Muscle layer of duodenum (tissue), 2 donors: ENCODE measurements at regions not wholly inside any gene's neighbourhood (a gene's known extent, or its start where the extent isn't known, plus 50 kb on each side); places are given as distances from the start of the nearest gene placed in this dataset.

Source experiments
- H3K27ac ChIP-seq: one replicate; pipeline ENCODE4 v1.7.0; 2013; ENCODE audit warnings: mild to moderate bottlenecking, low read length
- H3K27me3 ChIP-seq: one replicate; pipeline ENCODE4 v1.7.0; 2013; ENCODE audit warnings: low read depth, mild to moderate bottlenecking, control low read depth, low read length
- H3K36me3 ChIP-seq, 2 donors: one replicate each; pipeline ENCODE4 v1.7.0; 2013; ENCODE audit warnings: low read length in 2 of 2, control low read depth in 1 of 2, mild to moderate bottlenecking in 1 of 2; ENCODE audit not compliant: insufficient read depth in 2 of 2, control insufficient read depth in 1 of 2
- H3K4me1 ChIP-seq, 2 donors: one replicate each; pipeline ENCODE4 v1.7.0; 2013; ENCODE audit warnings: low read length in 2 of 2, mild to moderate bottlenecking in 2 of 2, control low read depth in 1 of 2, moderate library complexity in 1 of 2; ENCODE audit not compliant: insufficient read depth in 2 of 2, control insufficient read depth in 1 of 2
- H3K4me3 ChIP-seq, 2 donors: one replicate each; pipeline ENCODE4 v1.7.0; 2013; ENCODE audit warnings: low read length in 2 of 2, low read depth in 1 of 2, mild to moderate bottlenecking in 1 of 2
- H3K9me3 ChIP-seq, 2 donors: one replicate each; pipeline ENCODE4 v1.7.0; 2013; ENCODE audit warnings: low read length in 2 of 2, control low read depth in 1 of 2, mild to moderate bottlenecking in 1 of 2; ENCODE audit not compliant: control insufficient read depth in 1 of 2
- donor health status: healthy.

GRCh38 chr13:87872813-87873212 is 201.6 kb downstream of the SLITRK5 start:
- Histone ChIP-seq H3K27ac (no peak overlapping the region), H3K36me3 (no peaks in the 10 kb centered on the region), H3K4me1 (no peaks in the 10 kb centered on the region), H3K4me3 (no peak overlapping the region), H3K9me3 (no peaks in the 10 kb centered on the region), H3K27me3 (no peaks in the 10 kb centered on the region)

- H3K27ac ChIP-seq = no peak overlapping the region
- no peak overlapping the region for H3K4me3 ChIP-seq
These were observed 206.3 kb downstream of the SLITRK5 start for GRCh38 chr13:87877477-87877876.

DNA sequence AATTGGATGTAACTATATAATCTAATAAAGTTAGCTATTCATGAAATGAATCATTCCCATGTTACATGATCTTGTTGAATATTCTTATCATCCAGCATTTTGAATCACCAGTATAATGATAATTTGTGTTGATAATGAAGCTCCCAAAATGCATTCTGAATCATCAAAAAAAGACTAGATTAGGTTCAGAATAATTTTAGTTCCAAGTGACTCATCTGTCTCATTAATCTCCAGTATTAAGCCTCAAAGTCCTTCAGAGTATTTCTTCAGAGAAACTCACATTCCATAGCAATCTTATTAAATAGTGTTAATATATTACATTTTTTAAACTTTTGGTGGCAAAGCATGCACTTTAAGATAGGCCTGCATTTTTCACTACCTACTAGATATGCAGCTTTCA is 207.5 kb downstream of the SLITRK5 start:
- no peak overlapping the region for H3K4me3 ChIP-seq
- no peaks in the 10 kb centered on the region for H3K4me1 ChIP-seq
- no peaks in the 10 kb centered on the region for H3K36me3 ChIP-seq
- H3K27me3 ChIP-seq = no peaks in the 10 kb centered on the region
- H3K9me3 ChIP-seq = no peaks in the 10 kb centered on the region
- H3K27ac ChIP-seq = no peak overlapping the region

More at GRCh38 chr13:87877477-87877876, 206.3 kb downstream of the SLITRK5 start:
- Histone ChIP-seq H3K27me3 (no peaks in the 10 kb centered on the region), H3K36me3 (no peaks in the 10 kb centered on the region), H3K4me1 (no peaks in the 10 kb centered on the region), H3K9me3 (no peaks in the 10 kb centered on the region)

DNA sequence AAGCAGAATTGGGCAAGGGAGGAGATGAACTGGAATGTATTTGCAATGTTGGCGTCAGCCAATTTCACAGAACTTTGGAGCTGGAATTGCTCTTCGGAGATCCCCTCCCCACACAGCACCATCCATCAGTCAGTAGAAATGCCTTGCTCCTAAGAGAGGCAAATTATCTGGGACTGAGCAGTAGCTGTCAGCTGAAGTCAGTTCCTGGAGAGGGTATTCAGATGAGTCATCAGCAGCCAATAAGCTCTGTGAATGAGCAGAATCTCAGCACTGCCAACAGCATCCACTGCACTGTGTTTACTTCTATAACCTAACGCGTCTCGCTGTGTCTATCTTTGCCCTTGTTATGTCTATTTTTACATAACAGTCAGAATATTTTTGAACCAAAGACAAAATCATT is 213.7 kb downstream of the SLITRK5 start:
- H3K4me3 ChIP-seq = no peak overlapping the region
- no peaks in the 10 kb centered on the region for H3K36me3 ChIP-seq
- H3K27me3 ChIP-seq = no peaks in the 10 kb centered on the region
- no peaks in the 10 kb centered on the region for H3K4me1 ChIP-seq
- H3K9me3 ChIP-seq = no peaks in the 10 kb centered on the region
- H3K27ac ChIP-seq = no peak overlapping the region

DNA sequence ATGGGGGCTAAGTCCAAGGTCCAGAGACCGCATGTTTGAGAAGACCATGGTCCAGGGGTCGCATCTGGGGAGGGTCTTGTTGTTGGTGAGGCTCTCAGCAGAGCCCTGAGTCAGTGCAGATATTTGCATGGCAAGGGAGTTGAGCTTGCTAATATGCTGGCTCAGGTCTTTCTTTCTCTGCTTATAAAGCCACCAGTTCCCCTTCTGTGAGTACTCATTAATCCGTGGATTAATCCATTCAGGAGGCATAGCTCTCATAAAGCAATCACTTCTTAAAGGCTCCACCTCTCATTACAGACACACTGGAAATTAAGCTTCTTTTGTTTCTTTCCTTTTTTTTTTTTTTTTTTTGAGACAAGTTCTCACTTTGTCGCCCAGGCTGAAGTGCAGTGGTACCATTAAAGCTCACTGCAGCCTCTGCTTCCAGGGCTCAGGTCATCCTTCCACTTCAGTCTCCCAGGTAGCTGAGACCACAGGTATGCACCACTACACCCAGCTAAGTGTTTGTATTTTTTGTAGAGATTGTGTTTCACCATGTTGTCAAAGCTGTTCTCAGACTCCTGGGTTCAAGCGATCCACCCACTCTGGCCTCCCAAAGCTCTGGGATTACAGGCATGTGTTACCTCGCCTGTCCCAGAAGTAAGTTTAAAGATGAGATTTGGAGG is 216.4 kb downstream of the SLITRK5 start:
- Histone ChIP-seq H3K27ac (no peak overlapping the region), H3K36me3 (no peaks in the 10 kb centered on the region), H3K4me3 (no peak overlapping the region)

DNA sequence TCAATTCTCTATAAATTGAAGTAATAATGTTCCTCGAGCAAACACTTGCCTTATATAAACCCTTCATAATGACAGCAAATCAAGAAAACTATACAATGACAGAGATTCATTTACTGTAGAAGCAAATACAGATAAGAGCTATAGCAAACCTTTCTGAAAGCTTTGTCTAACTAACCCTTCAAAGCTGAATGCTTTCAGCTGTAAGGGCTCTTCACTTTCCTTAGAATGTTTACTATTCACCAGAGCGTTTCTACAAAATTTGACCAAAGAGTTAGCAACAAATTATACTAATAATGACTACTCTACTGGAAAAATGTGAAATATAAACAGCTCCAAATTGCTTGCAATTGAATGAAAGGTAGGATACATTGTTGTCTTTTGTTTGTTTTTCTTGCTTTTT is 218.1 kb downstream of the SLITRK5 start:
- Histone ChIP-seq H3K36me3 (no peaks in the 10 kb centered on the region), H3K27ac (no peak overlapping the region), H3K27me3 (no peaks in the 10 kb centered on the region), H3K4me3 (no peak overlapping the region), H3K4me1 (no peaks in the 10 kb centered on the region), H3K9me3 (peaks cover 0 to 6% of the 10 kb centered on the region in 2 donors)

More for the DNA sequence above, 216.4 kb downstream of the SLITRK5 start:
- Histone ChIP-seq H3K27me3 (no peaks in the 10 kb centered on the region), H3K4me1 (no peaks in the 10 kb centered on the region), H3K9me3 (peaks cover 0 to 6% of the 10 kb centered on the region in 2 donors)

GRCh38 chr13:87893186-87893585 is 222.0 kb downstream of the SLITRK5 start:
- Histone ChIP-seq H3K27ac (no peak overlapping the region), H3K27me3 (no peaks in the 10 kb centered on the region), H3K4me1 (no peaks in the 10 kb centered on the region), H3K4me3 (no peak overlapping the region), H3K36me3 (no peaks in the 10 kb centered on the region), H3K9me3 (peaks cover 0 to 6% of the 10 kb centered on the region in 2 donors)

DNA sequence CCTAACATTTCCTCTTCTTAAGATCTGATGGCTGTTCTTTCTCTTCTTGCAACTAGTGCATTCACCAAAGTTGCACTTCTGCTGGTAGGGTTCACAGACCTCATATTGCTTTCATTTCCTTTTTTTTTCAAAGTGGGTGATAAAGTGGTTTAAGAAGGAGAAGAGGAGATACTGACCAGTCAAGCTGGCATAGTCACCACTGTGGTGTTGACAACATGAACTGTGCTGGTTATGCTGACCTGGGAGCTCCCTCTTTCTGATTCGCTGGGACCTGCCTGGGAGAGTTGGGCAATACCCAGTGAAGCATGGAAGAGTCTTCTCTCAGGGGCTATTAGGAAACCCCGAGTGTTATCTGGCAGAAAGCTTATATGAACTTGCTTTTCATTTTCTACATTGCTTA is 222.9 kb downstream of the SLITRK5 start:
- Histone ChIP-seq H3K36me3 (no peaks in the 10 kb centered on the region), H3K4me1 (no peaks in the 10 kb centered on the region), H3K27ac (no peak overlapping the region), H3K4me3 (no peak overlapping the region), H3K27me3 (no peaks in the 10 kb centered on the region), H3K9me3 (peaks cover 0 to 6% of the 10 kb centered on the region in 2 donors)

DNA sequence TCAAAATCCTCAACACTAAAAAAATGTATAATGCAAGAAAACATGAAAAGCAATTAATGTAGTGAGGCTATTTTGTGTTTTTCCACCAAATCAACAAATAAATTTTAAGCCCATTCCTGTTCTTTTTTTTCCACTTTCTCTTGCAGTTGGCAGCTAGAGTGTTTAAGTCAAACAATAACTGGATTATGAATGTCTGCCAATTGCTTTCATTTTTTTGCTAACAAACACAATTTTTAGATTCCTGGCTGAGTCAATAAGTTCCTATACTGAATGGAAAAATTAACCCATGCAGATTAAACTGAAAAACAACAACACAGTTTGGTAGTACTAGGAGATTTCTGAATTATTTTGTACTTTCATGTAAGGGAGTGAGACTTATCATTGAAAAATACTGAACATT is 232.4 kb downstream of the SLITRK5 start:
- no peak overlapping the region for H3K4me3 ChIP-seq

GRCh38 chr13:87906411-87906810 is 235.2 kb downstream of the SLITRK5 start:
- no peak overlapping the region for H3K27ac ChIP-seq
- H3K4me1 ChIP-seq = no peaks in the 10 kb centered on the region
- H3K9me3 ChIP-seq = no peaks in the 10 kb centered on the region
- no peaks in the 10 kb centered on the region for H3K36me3 ChIP-seq
- H3K27me3 ChIP-seq = no peaks in the 10 kb centered on the region
- H3K4me3 ChIP-seq = no peak overlapping the region

More for the DNA sequence above, 232.4 kb downstream of the SLITRK5 start:
- Histone ChIP-seq H3K4me1 (no peaks in the 10 kb centered on the region), H3K27me3 (no peaks in the 10 kb centered on the region), H3K36me3 (no peaks in the 10 kb centered on the region), H3K27ac (no peak overlapping the region), H3K9me3 (no peaks in the 10 kb centered on the region)

GRCh38 chr13:87907202-87907601 is 236.0 kb downstream of the SLITRK5 start:
- Histone ChIP-seq H3K9me3 (no peaks in the 10 kb centered on the region), H3K27ac (no peak overlapping the region), H3K27me3 (no peaks in the 10 kb centered on the region), H3K36me3 (no peaks in the 10 kb centered on the region), H3K4me1 (no peaks in the 10 kb centered on the region), H3K4me3 (no peak overlapping the region)

DNA sequence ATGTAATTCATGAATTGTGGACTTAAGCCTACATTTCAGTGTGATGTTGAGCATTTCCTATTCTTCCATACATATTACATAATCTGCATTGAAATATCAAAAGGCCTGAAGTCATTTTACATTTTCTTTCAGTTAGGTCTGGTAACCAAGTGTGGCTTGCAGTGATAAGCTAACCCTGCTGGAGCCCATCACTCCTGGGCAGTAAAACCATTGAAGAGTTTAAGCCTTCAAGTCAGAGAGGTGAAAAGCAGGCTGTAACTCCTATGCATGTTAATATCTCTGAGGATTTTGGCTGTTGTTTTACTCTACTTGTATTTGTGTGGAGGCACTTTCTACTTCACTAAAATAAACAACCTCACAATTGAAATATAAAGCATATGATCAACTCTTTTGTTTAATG is 248.8 kb downstream of the SLITRK5 start:
- H3K9me3 ChIP-seq = no peaks in the 10 kb centered on the region
- no peaks in the 10 kb centered on the region for H3K36me3 ChIP-seq
- no peaks in the 10 kb centered on the region for H3K4me1 ChIP-seq
- H3K27me3 ChIP-seq = no peaks in the 10 kb centered on the region
- no peak overlapping the region for H3K27ac ChIP-seq
- H3K4me3 ChIP-seq = no peak overlapping the region
